GM19328 (cell line): ENCODE measurements at regions not wholly inside any gene's neighbourhood (a gene's known extent, or its start where the extent isn't known, plus 50 kb on each side); places are given as distances from the start of the nearest gene placed in this dataset.

ENCODE experiments used
- ATAC-seq: cut with Tn5 transposase; IDR thresholded peaks from one replicate; pipeline ENCODE4 v1.9.1; 2021; ENCODE audit warnings: mild to moderate bottlenecking, moderate library complexity; ENCODE audit not compliant: unreplicated experiment

- ATAC-seq = peak; percentile 67
Measured at GRCh38 chr13:105202354-105202753, 1333.1 kb downstream of the EFNB2 start.

GRCh38 chr13:105201351-105201750, 1334.1 kb downstream of the EFNB2 start:
- no peak for ATAC-seq

DNA sequence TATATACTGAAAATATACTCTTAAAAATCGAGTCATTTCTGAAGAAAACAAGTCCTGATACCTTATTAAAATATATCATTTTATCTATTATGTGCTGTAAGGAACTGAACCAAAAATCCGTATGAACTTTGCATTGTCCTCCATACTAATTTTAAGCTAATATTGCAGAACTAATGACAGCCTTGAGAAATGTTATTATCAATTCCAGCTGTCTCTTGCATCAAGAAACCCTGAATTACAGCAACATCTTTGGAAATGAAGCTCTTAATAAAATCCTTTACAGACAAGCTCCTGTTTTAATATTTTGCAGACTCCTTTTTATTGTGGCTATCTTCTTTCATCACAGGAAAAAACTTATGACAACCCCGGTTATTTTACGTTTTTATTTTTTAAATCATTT, 1335.3 kb downstream of the EFNB2 start:
- ATAC-seq = no peak

GRCh38 chr13:105196052-105196451, 1339.4 kb downstream of the EFNB2 start:
- no peak for ATAC-seq

- no peak for ATAC-seq
Measured at GRCh38 chr13:105193026-105193425, 1342.4 kb downstream of the EFNB2 start.

- ATAC-seq = no peak
Measured at GRCh38 chr13:105184201-105184600, 1351.3 kb downstream of the EFNB2 start.

DNA sequence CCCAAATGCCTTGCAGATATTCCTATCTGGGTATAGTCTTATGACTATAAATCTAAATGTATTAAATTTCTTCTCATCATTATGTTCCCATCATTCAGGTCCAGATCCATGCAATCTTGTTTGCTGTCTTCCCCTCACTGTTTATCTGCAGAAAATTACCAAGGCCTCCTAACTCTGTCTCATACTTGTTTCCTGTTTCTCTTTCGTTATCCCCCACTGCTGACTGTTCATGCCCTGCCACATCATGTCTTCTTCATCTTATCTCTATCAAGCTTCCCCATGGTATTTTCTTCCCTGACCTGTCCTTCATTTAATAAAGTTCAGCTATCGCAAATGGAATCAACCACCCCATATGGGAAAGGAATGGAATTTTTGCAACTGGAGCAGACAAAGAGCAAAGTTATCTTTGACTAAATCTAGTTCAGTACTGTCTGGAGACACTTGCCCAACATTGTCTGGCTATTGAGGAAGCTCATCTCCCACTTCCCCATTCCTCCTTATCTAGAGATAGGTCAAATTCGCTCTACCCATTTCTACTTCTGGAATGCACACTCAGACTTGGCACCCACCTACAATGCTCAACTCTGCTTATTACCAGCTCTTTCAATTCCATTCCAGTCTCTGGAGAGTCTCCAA, 1358.1 kb downstream of the EFNB2 start:
- ATAC-seq = no peak

GRCh38 chr13:105170438-105170837, 1365.0 kb downstream of the EFNB2 start:
- ATAC-seq = no peak

DNA sequence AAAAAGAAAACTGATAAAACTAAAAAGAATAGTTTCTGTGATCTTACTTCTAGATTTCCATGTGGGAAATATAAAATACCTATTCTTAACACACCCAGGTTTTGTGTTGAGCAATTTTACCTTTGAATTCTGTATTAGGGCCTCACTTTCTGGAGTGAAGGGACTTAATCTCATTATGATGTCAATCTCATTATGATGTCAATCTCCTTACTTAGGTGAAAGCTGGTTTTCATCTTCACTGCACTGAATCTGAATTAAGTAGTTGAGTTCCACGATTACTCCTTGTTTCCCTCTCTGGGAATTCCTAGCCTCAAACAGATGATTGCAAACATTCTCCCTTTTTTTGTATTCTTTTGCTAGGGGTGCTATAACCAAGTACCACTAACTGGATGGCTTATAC, 1367.2 kb downstream of the EFNB2 start:
- no peak for ATAC-seq

DNA sequence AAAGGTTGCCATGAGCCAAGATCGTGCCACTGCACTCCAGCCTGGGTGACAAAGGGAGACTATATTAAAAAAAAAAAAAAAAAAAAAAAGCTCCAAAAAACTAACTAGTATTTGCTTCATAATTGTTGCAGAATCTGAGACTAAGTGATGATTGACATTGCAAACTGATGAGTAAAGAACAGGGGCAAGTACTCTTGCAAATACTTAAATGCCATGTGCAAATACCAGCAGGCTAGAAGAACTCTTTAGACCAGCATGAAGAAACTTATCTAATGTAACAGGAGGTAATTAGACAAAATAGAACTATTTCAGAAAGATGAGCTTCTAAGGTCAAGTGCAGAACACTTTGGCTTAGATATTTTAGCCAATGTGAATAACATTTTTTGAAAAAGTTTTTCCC, 1368.1 kb downstream of the EFNB2 start:
- ATAC-seq = no peak

GRCh38 chr13:105165449-105166125, 1369.9 kb downstream of the EFNB2 start:
- peak; percentile 80 for ATAC-seq

GRCh38 chr13:105159841-105160240, 1375.6 kb downstream of the EFNB2 start:
- no peak for ATAC-seq

GRCh38 chr13:105153611-105154010, 1381.9 kb downstream of the EFNB2 start:
- ATAC-seq = no peak

GRCh38 chr13:105151639-105152038, 1383.8 kb downstream of the EFNB2 start:
- no peak for ATAC-seq

- ATAC-seq = no peak
Measured at GRCh38 chr13:105147461-105147860, 1388.0 kb downstream of the EFNB2 start.

GRCh38 chr13:105144936-105145335, 1390.5 kb downstream of the EFNB2 start:
- no peak for ATAC-seq

- no peak for ATAC-seq
Measured at GRCh38 chr13:105144020-105144419, 1391.4 kb downstream of the EFNB2 start.

- no peak for ATAC-seq
Measured at GRCh38 chr13:105142556-105142955, 1392.9 kb downstream of the EFNB2 start.

DNA sequence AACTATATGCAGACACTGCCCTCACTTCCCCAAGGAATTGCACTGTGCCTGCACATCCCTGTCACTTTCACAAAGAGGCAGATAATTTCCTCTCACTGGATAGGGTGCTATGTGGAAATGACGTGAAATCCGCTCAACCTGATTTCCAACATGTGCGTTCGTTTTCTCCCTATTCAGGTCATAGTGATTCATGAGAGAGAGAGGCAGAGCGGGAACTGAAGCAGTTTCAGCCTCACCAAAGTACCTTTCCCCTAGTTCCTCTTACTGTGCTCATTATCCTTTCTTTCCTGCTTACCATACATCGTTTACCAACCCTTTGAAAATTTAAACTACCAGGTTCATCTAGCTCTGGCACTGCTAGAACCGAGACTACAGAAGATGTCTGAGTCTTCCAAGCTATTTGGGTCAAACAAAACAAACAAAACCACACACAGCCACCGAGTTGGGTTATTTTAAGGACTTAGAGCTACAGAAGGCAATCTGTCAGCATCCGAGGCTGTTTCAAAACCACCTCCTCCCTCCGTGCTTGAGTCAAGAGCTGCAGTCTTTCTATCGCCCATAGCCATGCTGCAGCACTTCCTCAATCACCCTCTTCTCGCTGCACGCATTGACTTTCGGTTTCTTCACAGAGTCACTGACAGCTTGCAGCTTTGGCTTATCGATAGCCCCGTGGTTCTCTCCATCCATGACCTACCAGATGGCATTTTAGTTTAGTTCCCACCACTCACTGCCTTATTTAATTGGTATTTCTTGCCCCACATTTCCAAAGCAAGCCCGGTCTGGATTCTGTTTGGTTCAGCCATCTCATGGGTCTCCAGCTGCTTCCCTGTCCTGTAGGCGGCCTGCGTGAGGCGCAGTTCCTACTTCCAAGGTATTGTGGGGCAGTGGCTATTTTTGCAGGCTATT, 1395.8 kb downstream of the EFNB2 start:
- ATAC-seq = peak; percentile 94

GRCh38 chr13:105139048-105139379, 1396.4 kb downstream of the EFNB2 start:
- peak; percentile 19 for ATAC-seq

DNA sequence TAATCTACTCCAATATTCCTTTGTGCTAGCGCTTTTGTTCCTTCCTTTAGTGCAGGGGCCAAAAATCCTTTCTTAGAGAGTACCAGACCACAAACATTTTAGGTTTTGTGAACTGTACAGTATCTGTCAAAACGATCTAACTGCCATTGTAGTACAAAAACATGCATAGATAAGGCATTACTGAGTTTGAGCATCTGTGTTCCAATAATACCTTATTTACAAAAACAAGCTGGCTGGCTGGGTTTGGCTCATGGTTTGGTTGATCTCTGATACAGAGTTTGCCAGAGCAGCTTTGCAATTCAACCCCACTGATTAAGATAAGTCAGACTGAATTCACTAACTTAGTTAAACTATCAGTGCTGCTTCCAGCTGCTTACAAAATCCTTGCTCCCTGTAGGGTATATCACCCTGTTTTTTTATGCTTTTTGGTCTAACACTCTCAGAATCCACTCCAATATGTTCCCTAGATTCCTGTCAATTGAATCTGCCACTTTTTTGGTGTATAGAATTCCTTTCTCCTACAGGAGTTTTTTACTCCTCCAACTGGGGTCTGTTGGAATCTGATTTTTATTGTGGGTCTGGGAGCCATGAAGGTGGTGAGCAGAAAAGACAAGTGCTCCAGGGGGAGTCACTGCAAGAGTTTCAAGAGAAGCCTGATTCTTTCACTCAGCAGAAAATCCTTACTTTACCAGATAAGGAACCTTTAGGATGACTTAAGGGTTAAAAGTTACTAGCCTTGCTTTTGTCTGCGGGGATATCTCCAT, 1399.4 kb downstream of the EFNB2 start:
- no peak for ATAC-seq
